AG04450 (cell line): ENCODE measurements at regions not wholly inside any gene's neighbourhood (a gene's known extent, or its start where the extent isn't known, plus 50 kb on each side); places are given as distances from the start of the nearest gene placed in this dataset.

Experiments
- CTCF ChIA-PET: fragments of 300-600, 350-600 bp; formaldehyde crosslinking; extraction: SDS; loops from one replicate; lab custom pipeline; 2022; ENCODE audit warnings: antibody characterized with exemption, inconsistent platforms; lab: Charles Lee
- POLR2A ChIA-PET: fragments of 350-600 bp; formaldehyde crosslinking; extraction: SDS; loops from one replicate; lab custom pipeline; 2021; ENCODE audit warnings: antibody characterized with exemption, inconsistent platforms; lab: Yijun Ruan, JAX
- DNase-seq: peaks from one replicate; pipeline ENCODE4 v3.0.0-alpha.2; 2011; ENCODE audit warnings: low read depth, low spot score
- H3K27ac ChIP-seq: one replicate; pipeline ENCODE4 v1.5.1; 2012; ENCODE audit warnings: low read depth, low read length, control low read depth
- H3K27me3 ChIP-seq: one replicate; pipeline ENCODE4 v1.6.0; 2012; ENCODE audit warnings: low read length; ENCODE audit not compliant: control insufficient read depth, insufficient read depth
- H3K4me3 ChIP-seq: 2 replicates; pipeline ENCODE4 v1.5.1; 2011; ENCODE audit warnings: mild to moderate bottlenecking, low read depth, low read length, control low read depth
- H3K9me3 ChIP-seq: 2 replicates; pipeline ENCODE4 v1.5.1; 2012; ENCODE audit warnings: low read length; ENCODE audit not compliant: control insufficient read depth, insufficient read depth
- CTCF ChIP-seq: IDR thresholded peaks from 2 replicates; pipeline ENCODE4 v1.5.1; 2011; ENCODE audit warnings: low read depth, low read length, control low read depth, inconsistent platforms

- H3K9me3 ChIP-seq: no peaks in the 10 kb centered on the region
- no peaks in the 10 kb centered on the region for H3K27me3 ChIP-seq
- no peak for DNase-seq
- no peak for TF ChIP-seq CTCF
- no peak overlapping the region for H3K27ac ChIP-seq
- POLR2A ChIA-PET: no interaction called here
- H3K4me3 ChIP-seq: no peak overlapping the region
- CTCF ChIA-PET: no interaction called here
These were observed 57.3 kb downstream of the PIK3C2A start for GRCh38 chr11:17150521-17150920.

GRCh38 chr11:17148536-17148935 lies 59.2 kb downstream of the PIK3C2A start:
- no peaks in the 10 kb centered on the region for H3K9me3 ChIP-seq
- H3K27me3 ChIP-seq: no peaks in the 10 kb centered on the region
- no peak for DNase-seq
- ChIA-PET POLR2A (no interaction called here), CTCF (interaction anchor here (1.1 kb wide), 1 partner anchor 206 kb away, joined by 3 read pairs; no protein-coding TSS in a partner anchor)
- no peak for TF ChIP-seq CTCF
- no peak overlapping the region for H3K4me3 ChIP-seq
- H3K27ac ChIP-seq: no peak overlapping the region

GRCh38 chr11:17145972-17146371 lies 61.8 kb downstream of the PIK3C2A start:
- Histone ChIP-seq H3K9me3 (no peaks in the 10 kb centered on the region), H3K4me3 (no peak overlapping the region), H3K27me3 (no peaks in the 10 kb centered on the region), H3K27ac (no peak overlapping the region)
- no peak for DNase-seq
- no peak for TF ChIP-seq CTCF
- ChIA-PET CTCF (no interaction called here), POLR2A (no interaction called here)

- CTCF ChIA-PET: no interaction called here
- no peak for DNase-seq
- TF ChIP-seq CTCF: no peak
- H3K4me3 ChIP-seq: no peak overlapping the region
- POLR2A ChIA-PET: no interaction called here
- no peaks in the 10 kb centered on the region for H3K9me3 ChIP-seq
- H3K27me3 ChIP-seq: no peaks in the 10 kb centered on the region
- H3K27ac ChIP-seq: no peak overlapping the region
These were observed 65.0 kb upstream of the RPS13 start for GRCh38 chr11:17142450-17142849.

GRCh38 chr11:17141156-17141555 lies 63.7 kb upstream of the RPS13 start:
- ChIA-PET POLR2A (no interaction called here), CTCF (no interaction called here)
- TF ChIP-seq CTCF: no peak
- H3K27me3 ChIP-seq: no peaks in the 10 kb centered on the region
- no peak overlapping the region for H3K27ac ChIP-seq
- no peak for DNase-seq
- no peak overlapping the region for H3K4me3 ChIP-seq
- no peaks in the 10 kb centered on the region for H3K9me3 ChIP-seq
